ENCODE measurements at regions not wholly inside any gene's neighbourhood (a gene's known extent, or its start where the extent isn't known, plus 50 kb on each side); places are given as distances from the start of the nearest gene placed in this dataset.
A peak's percentile ranks its signal among the peaks of the same experiment; 100 is the strongest.
"Not testable (repeated sequence)": the region's sequence is repeated elsewhere in the genome, so short reads cannot be mapped to it uniquely, and the experiment has no call there.

DNA sequence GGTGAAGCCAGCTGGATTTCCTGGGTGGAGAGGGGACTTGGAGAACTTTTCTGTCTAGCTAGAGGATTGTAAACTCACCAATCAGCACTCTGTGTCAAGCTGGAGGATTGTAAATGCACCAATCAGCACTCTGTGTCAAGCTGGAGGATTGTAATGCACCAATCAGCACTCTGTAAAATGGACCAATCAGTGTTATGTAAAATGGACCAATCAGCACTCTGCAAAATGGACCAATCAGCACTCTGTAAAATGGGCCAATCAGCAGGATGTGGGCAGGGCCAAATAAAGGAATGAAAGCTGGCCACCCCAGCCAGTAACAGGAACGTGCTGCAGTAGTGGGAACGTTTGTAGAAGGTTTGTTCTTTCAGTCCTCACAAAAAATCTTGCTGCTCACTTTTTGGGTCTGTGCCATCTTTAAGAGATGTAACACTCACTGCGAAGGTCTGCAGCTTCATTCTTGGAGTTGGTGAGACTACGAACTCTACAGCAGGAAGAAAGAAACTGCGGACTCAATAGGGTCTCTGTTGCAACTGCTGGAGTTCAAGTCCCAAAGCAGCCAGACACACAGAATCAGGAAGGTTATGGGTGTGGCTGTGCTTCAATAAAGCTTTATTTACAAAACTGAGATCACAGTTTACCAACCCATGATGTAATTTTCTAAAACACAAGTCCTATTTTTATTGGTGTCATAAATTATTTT lies 145.7 kb upstream of the ERCC6L2 start:
- DNase-seq: no peak

DNA sequence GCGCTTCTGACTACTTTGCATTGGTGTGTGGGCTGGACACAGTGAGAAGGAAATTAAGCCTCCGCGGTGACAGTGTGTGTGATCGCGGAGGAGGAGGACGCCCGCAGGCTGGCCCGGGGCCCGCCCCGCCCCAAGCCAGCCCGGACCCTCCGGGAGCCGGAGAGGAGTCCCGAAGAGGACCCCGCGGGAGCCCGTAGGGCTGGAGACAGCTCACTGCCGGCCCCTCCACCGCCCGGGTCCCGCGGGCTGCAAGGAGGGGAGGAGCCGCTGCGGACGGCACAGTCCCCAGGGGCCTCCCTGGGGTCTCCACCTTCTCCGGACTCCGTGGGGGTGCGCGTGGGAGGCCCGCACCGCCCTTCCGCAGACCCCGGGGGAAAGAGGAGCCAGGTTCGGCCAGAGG lies 146.4 kb upstream of the ERCC6L2 start:
- DNase-seq: no peak

DNA sequence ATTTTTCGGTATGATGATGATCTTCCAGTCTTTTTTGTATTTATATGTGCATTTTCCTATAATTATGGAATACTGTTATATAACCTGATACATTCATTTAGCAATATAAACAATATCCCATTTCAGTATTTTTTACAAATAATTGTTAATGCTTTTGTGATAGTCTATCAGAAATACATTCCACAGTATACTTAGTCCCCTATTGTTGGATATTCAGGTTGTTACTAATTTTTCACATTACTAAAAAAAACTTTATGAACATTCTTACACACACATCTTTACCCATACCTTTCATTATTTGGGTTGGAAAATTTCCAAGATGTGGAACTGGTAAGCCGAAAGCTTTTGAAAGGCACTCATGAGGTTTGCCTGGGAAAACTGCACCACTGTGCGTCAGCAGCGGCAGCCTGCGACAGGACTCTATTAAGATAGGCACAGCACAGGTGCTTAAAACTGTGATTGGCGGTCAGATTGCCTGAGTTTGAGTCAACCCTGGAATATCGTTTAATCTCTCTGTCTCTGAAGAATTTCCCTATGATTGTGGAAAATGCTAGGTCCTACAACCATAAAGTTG lies 147.5 kb upstream of the ERCC6L2 start:
- DNase-seq: no peak

DNA sequence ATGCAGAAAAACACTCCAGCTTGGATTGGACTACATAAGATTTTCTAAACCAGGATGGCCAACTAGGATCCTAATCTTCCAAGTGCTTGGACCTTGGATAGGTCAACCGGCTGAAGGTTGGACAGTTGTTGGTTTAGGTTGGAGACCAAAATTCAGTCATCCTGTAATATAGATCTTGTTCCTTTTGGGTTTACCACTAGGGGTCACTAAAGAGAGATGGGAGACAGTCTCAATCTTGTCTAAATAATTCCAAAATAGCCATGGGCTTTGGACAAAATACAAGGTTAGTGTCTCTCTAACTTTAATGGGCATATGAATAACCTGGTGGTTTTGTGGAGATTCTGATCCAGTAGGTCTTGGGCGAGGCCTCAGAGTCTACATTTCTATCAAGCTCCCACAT lies 148.7 kb upstream of the ERCC6L2 start:
- peak in 2 of 14 donors; percentile 1 to 35 for DNase-seq

DNA sequence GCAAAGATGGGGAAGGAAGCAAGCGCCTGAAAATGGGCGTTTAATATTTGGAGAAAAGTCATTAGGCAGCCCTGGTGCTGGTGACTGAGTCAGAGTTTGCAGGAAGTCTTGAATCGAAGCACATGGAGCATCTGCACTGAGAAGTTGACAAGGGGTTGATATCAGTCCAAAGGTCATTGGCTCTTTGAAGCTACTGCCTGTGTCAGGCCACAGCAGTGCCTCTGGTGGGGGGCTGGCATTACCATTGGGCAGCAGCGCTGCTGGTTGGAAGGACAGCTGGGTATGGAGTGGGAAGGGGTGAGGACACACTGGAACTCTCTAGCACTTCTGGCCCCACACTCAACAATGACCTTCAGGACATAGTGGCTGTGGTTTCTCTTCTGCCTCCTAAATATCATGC lies 150.4 kb upstream of the ERCC6L2 start:
- no peak for DNase-seq

DNA sequence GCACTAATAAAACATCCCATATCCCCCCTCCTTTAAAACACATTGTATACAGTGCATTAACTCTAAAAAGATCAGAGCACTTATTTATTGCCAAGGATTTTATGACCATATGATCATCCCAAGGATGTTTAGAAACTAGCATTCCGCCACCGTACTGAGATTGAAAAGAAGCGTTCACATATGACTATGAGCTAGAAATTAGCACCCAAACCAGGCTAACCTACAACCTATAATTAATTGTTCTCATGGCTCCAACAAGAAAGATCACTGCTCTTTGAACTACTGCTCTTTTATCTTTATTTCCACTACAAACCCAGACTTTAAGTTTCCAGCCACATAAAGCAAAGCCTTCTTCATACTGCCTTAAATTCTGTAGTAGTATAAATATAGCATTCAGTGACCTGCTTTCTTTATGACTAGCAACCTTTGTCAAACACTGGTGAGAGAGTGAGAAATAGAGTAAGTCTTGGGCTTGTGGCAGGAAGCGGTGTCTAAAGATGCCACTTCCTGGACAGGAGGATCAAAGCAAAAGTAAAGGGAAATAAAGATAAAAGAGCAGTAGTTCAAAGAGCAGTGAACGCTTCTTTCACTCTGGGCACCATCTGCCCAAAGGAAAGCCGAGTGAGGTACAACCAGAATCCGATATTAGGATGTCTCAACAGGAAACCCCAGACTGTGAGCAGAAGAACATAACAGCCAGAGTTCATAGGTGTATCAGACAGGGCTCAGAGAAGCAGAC lies 151.1 kb upstream of the ERCC6L2 start:
- DNase-seq: no peak

DNA sequence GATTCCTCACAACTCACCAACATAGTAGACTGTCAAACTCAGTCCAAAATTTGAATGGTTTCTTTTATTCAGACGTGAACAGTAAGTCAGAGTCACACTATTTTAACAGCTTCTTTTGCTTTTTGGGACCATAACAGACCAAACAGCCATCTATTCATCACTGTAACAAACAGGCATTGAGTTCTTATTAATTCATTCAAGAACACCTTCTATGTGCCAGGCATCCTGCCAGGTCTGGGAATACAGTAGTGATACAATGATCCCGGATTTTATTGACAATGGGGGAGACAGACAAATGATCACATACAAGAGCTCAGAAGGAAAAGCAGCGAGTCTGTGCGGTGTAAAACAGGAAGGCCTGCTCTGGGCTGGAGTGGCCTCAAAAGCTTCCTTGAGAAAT lies 153.3 kb upstream of the ERCC6L2 start:
- no peak for DNase-seq

DNA sequence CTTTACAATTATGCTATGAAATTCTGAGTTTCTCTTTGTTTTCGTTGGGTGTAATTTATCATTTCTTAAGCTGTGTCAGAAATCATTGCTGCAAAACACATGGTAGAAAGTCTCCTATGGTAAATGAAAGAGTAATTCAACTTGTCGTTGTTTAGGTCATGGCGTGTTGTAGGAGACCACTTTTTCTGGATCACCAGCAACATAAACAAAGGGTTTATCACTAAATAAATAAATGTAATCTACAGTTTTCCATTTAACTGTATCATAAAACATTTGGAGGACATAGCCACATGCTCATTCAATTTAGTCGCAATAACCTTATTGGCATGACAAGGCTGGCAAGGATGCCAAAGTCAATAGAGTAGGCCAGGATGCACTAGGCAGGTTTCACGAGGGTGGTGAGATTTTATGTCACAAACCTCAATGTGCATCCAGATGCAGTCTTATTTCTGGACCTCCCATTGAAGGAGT lies 154.4 kb upstream of the ERCC6L2 start:
- DNase-seq: no peak

DNA sequence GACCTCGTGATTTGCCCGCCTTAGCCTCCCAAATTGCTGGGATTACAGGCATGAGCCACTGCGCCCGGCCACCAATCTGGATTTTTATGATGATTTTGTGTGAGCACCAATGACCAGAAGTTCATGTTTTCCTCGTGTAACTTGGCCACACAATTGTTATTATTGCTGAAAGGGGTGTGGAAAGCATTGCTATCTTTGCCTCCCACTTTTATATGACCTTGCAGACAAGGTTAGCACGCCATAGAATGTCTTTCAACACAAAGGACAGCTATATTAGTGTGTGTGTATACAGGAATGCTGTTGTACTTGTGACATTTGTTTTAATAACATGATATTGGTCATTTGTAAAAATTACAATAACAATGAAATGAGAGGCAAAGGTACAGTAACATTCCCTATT lies 155.0 kb upstream of the ERCC6L2 start:
- DNase-seq: no peak

DNA sequence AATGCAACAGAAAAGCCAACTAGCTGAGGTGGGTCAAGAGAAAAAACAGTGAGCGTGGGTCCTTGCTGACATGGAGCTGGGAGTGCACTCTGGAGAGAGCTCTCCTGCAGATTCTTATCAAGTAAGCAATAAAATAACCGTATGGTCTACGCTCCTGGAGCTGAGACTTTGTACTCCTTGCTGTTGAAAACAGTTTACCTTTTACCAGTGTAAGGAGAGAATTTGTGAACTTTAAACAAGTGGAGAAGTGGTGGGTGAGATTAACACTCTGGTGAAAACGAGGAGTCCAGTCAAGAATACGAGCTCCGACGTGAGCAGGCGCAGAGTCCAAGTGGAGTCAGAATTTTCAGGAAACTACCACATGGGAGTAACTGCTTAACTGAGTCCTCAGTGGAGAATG lies 156.1 kb upstream of the ERCC6L2 start:
- DNase-seq: no peak

DNA sequence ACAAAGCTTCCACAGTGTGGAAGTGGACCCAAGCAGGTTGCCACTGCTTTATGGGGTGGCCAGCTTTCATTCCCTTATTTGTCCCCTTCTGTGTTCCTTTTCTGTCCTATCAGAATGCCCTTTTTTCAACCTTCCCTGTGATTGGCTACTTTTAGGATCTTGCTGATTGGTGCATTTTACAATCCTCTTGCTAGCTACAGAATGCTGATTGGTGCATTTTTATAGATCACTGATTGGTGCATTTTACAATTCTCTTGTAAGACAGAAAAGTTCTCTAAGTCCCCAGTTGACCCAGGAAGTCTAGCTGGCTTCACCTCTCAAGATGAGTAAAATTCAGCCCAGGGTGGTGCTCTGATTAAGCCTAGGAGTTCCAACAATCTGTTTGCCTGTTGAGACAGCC lies 157.2 kb upstream of the ERCC6L2 start:
- DNase-seq: no peak

DNA sequence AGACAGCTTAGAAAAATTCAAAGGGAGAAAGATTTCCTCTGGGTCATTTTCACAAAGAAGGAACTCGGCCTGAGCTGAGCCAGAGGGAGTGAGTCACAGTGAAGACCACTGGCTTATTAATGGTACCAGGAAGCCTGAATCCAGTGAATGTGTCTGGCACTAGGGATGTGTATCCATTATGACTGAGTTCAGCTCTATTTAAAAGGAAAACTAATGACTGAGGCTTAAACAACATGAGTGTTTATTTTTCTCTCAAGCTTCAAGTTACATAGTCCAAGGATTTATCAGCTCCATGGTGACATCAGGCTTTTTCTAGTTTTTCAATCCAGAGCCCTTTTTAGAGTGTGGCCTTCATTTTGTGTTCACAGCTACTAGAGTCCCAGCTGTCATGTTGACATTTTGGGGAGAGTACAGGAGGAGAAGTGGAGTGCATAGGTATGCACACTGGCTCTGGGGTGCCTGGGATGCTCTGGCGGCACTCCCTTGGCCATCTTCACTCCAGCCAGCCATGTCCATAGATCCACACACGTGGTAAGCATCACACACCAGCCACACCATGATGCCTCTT lies 159.5 kb upstream of the ERCC6L2 start:
- no peak for DNase-seq

DNA sequence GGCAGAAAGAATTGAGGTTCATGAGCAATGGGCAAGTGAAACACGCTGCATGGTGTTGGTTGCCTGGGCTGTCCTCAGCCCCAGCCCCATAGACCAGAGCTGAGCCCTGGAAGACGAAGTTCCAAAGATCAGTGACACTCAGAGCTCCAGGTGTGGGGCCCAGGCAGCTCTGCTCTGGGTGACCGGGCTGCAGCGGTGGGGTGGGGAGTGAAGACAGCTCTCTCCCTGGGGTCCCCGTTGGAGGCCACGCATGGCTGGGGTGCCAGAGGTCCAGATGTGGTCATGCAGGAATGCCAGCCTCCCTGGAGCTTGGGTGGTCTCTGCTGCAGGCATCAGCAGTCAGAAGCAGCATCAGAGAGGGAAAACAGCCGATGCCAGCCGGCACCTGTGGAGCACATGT lies 165.0 kb upstream of the ERCC6L2 start:
- DNase-seq: no peak

DNA sequence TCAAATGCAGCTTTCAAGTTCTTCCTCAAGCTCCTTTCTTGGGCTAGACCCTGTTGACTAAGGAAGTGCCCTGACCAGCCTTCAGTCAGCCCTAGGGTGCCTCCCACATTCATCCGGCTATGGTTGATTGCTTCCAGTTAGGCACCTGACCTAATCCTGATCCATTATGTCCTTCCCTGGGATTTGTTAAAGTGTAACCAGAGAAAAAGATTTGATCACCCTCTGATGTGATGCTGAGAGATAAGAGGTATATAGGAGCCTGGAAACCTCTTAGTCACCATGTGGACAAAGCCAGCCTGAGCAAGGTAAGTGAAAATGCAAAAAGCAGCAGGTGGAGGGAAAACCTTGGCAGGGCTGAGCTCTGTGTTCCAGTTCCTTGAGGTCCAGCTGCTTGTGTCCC lies 178.8 kb upstream of the ERCC6L2 start:
- DNase-seq: no peak

DNA sequence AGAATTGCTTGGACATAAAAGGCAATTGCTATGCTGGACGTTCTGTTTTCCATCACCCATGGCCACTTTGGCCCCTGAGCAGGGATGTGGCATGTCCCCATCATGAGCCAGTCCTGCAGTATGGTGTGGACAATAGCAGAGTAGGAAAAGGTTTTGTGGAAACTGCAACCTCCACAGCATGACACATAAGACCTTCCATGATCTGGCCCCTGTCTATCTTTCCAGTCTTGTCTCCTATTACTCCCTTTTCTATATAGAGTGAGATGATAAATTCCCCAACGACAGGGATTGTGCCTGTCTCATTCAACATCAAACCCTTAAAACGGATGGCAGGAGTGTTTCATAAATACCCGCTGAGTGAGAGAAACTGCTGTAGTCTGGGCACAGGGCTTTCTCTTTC lies 174.7 kb upstream of the PTCH1 start:
- no peak for DNase-seq

DNA sequence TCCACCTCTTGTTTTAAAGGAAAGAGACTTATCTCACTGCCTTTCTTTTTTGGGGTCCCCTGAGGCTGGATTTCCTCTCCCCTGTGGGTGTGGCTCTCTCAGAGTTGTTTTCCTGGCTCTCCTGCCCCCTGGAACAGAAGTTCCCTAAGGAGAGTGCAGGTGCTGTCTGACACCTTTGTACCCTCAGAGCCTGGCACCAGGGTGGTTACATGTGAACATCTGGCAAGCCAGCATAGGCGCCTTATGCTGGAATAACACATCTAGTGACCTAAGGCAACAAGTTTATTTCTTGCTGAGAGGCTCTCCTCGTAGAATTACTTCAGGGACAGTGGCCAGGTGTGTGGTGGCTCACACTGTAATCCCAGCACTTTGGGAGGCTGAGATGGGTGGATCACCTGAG lies 172.9 kb upstream of the PTCH1 start:
- no peak for DNase-seq

DNA sequence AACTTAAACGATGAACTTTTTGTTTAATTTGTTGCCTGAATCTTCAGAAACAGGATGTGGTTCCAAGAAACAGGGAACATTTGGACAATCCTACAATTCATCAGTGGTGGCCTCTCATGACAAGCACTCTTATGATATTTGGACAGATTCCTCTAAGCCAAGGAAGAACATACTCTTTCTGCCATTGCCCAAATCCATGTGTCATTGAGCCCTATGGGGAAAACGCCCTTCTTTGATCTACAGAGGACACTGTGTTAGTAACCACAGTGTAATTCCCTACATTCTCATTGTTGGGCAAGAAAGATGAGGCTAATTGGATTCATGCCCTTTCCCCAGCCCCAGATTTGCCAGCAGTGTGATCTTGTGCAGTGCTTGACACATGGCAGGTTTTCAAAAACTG lies 167.7 kb upstream of the PTCH1 start:
- DNase-seq: no peak

DNA sequence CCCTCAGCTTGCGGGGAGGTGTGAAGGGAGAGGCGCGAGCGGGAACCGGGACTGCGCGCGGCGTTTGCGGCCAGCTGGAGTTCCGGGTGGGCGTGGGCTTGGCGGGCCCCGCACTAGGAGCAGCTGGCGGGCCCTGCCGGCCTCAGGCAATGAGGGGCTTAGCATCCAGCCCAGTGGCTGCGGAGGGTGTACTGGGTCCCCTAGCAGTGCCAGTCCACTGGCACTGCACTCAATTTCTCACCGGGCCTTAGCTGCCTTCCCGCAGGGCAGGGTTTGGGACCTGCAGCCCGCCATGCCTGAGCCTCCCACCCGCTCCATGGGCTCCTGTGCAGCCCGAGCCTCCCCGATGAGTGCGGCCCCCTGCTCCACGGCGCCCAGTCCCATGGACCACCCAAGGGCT lies 163.5 kb upstream of the PTCH1 start:
- DNase-seq: not testable (repeated sequence)

DNA sequence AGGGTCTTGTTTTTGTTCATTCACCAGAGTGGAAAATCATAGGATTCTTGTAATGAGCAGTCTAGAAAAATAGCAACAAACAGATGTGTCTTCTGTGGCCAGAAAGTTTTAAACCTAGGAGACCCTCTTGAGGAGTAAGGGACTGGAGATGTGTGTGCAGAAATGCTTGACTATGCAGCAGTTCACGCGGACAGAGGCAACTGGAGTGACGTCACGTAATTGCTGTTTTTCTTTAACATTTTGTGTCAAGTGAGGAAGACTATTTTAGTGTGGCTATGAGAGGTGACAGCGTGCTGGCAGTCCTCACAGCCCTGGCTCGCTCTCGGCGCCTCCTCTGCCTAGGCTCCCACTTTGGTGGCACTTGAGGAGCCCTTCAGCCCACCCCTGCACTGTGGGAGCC lies 163.1 kb upstream of the PTCH1 start:
- no peak for DNase-seq

DNA sequence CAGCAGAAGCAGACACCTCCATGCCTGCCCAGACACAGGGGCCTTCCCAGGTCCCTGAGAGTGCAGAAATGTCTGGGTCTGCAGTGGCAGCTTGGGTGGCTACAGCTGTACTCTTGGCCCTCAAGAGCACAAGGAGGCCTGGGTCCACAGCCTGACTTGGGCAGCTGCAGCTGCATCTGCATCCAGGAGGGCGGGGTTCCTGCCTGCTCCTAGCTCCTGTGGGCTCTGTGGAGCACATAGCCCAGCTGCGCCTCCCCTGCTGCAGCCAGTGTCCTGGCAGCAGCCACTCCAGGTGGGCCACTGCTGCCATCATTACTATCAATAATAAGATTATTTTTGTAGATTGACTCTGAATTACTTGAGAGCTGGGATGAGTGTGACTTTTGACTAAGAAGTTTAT lies 162.0 kb upstream of the PTCH1 start:
- no peak for DNase-seq

DNA sequence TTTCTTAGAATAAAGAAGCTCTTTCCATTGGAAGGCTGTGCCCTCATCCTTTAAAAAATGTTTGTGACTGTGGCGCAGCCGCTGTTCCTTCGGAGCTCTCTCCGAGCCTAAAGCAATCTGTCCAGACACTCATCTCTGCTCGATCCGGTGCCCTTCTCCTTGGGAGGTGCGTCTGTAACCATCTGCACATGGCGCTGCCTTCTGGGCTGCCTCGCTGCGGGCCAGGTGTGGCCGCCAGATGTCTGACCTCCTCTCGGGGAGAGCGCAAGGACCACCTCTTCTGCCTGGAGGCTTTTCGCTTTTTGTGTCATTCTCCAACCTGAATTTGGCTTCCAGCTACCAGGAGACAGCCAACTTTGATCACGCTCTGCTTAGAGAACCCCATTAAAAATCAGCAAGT lies 153.4 kb upstream of the PTCH1 start:
- DNase-seq: no peak

DNA sequence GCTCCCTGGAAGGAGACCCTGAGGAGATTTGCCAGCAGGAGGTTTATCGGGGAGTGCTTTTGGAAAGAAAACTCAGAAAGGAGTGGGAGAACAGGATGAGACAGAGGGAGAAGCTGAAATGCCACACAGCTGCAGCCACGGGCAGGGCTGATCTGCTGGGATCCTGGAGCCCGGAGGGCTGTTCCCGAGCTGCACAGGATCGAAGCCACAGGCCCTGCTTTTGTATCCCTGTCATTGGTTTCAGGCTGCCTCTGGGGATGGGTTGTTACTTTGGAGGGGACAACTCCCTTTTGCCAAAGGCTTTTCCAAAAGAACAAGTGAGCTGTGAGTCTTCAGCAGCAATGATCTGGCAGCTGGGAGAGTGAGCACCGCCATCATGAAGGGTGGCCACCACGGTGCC lies 152.5 kb upstream of the PTCH1 start:
- no peak for DNase-seq

DNA sequence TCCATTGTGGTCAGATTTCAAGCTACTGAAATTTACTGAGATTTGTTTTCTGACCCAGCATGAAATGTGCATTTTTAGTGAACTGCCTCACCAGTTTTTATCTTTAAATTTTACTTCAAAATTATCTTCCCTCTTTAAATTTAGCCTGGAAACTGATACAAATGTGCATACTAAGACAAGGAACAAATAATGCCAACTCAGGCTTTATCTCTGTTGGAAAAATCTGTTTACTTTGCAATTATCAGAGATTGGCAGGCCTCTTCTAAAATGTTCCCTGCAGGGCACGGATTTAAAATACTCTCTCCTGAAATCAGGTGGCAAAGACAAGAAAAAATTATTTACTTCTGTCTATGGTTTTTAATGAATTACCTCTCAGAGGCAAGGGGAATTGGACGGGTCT lies 151.0 kb upstream of the PTCH1 start:
- no peak for DNase-seq

DNA sequence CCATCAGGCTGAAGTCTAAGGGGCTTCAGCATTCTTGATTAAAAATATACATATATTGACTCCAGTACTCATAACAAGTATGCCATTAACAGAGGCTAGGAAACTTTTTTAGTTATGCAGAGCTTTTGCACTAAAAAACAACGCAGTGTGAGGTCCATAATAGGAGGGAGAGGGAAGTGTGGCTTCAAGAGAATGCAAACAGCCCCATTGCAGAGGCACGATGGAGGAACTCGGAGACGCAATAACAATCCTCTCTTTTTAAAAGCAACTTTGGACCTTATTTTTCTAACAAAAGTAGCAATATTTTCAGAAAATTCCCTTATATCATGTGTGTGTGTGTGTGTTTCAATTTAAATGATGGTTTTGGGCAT lies 150.0 kb upstream of the PTCH1 start:
- no peak for DNase-seq

Measured in C1 segment of cervical spinal cord (tissue), 14 donors.